OCI-LY1 (cell line): ENCODE measurements at regions not wholly inside any gene's neighbourhood (a gene's known extent, or its start where the extent isn't known, plus 50 kb on each side); places are given as distances from the start of the nearest gene placed in this dataset.

ENCODE experiments used
- CTCF ChIP-seq: fragments of 200-600 bp; sonication (generic), shearing (Covaris generic); IDR thresholded peaks from 2 replicates; pipeline ENCODE4 v1.5.1; 2017; ENCODE audit warnings: mild to moderate bottlenecking, antibody characterized with exemption, low read length, moderate library complexity, mixed read lengths
- EZH2 ChIP-seq: fragments of 200-600 bp; sonication (generic), shearing (Covaris generic); IDR thresholded peaks from 2 replicates; pipeline ENCODE4 v1.8.0; 2017; ENCODE audit warnings: borderline replicate concordance, mixed run types, mild to moderate bottlenecking, antibody characterized with exemption, low read length, moderate library complexity, mixed read lengths

- TF ChIP-seq CTCF, result no peak
- no peak for TF ChIP-seq EZH2
Measured at GRCh38 chr15:94028121-94028520, 203.2 kb upstream of the MCTP2 start.
